Heart left ventricle (tissue), 16 donors: ENCODE measurements at regions not wholly inside any gene's neighbourhood (a gene's known extent, or its start where the extent isn't known, plus 50 kb on each side); places are given as distances from the start of the nearest gene placed in this dataset.

Experiments
- ATAC-seq, 4 donors: fragments of 200-7000 bp; cut with Tn5 transposase; one replicate each; pipeline ENCODE4 v1.9.1; 2020 to 2022; ENCODE audit warnings: moderate library complexity in 4 of 4, mild to moderate bottlenecking in 3 of 4, moderate number of reproducible peaks in 1 of 4
- DNase-seq, 5 donors: peaks; one replicate each; pipeline ENCODE4 v3.0.0-alpha.2; 2020
- H3K27ac ChIP-seq, 12 donors: fragments of 200-600 bp; sonication (generic) in 4 of 12; one replicate each; pipeline versions ENCODE4 v1.5.0 to v1.8.0; 2016 to 2022; ENCODE audit warnings: mild to moderate bottlenecking in 2 of 12
- H3K27me3 ChIP-seq, 9 donors: fragments of 200-600 bp; sonication (generic) in 2 of 9; one replicate each; pipeline versions ENCODE4 v1.5.1 to v1.8.0; 2016 to 2022; ENCODE audit warnings: mild to moderate bottlenecking in 3 of 9
- H3K36me3 ChIP-seq, 9 donors: fragments of 200-600 bp; sonication (generic) in 2 of 9; one replicate each; pipeline versions ENCODE4 v1.5.0 to v1.8.0; 2018 to 2022; ENCODE audit warnings: mild to moderate bottlenecking in 2 of 9
- H3K4me1 ChIP-seq, 12 donors: fragments of 200-600 bp; sonication (generic) in 4 of 12; one replicate each; pipeline versions ENCODE4 v1.5.0 to v1.8.0; 2016 to 2022; ENCODE audit warnings: mild to moderate bottlenecking in 3 of 12
- H3K4me3 ChIP-seq, 12 donors: fragments of 200-600 bp; sonication (generic) in 4 of 12; one replicate each; pipeline versions ENCODE4 v1.5.0 to v1.8.0; 2017 to 2022; ENCODE audit warnings: mild to moderate bottlenecking in 9 of 12, moderate library complexity in 4 of 12
- H3K9me3 ChIP-seq, 12 donors: fragments of 200-600 bp; sonication (generic) in 4 of 12; one replicate each; pipeline versions ENCODE4 v1.5.0 to v1.8.0; 2016 to 2022; ENCODE audit warnings: mild to moderate bottlenecking in 1 of 12
- POLR2A ChIP-seq, 2 donors: fragments of 450-650 bp; IDR thresholded peaks; one replicate each; pipeline ENCODE4 v1.6.1; 2017; ENCODE audit warnings: antibody characterized with exemption in 2 of 2, mild to moderate bottlenecking in 2 of 2, moderate library complexity in 2 of 2
- WGBS, 4 donors: extraction: QIAGEN DNeasy Blood & Tissue Kit in 2 of 4; methylation state at CpG; one replicate each; pipeline versions ENCODE4 v1.1.5 to v1.1.7; 2013 to 2018; 5-methylcytosine and 5-hydroxymethylcytosine counted together
- intact Hi-C, 10 donors: fragments of 100-400 bp; cut with DNase I; formaldehyde crosslinking; loops; one replicate each; pipeline versions ENCODE4 v1.11.1 to v1.14.2; 2022
- TF ChIP-seq, protein P1 (sequence below), 12 donors: fragments of 200-600 bp; sonication (generic) in 4 of 12; IDR thresholded peaks; one replicate each; pipeline versions ENCODE4 v1.5.0 to v1.8.0; 2018 to 2022; ENCODE audit warnings: antibody characterized with exemption in 12 of 12, mild to moderate bottlenecking in 5 of 12
- donor health status: ischemic (EF 13 %, LVEDD 7.1; RV severe dilation, severe dysfunction).
- donor health status: healthy with polysubstance abuse.
- donor health status: DM: no; HTN: yes; CAD: no.
- donor health status: DM: no; HTN: no; CAD: no.
- donor health status: ischemic (EF 25% LVEDD 6.9; RV normal size, moderate dysfunction).
- donor health status: ischemic (EF 25% LVEDD 5.7; RV mildly dilated, moderate dysfunction).
- donor health status: healthy.
- donor health status: DM: yes; HTN: yes; CAD: no.
- donor health status: ischemic (EF 35%, LVEDD 5.7; RV mildly dilated, moderate dysfunction).
- donor health status: nonischemic (EF 11% LVEDD 7.7; RV severe dilation, severe dysfunction).
- donor health status: DM: yes; HTN: yes; CAD: no.
- donor health status: PGD.
- donor health status: ischemic (EF 29% LVEDD 5.4; RV normal size, mild dysfunction).
- donor health status: nonischemic (EF 23%, LVEDD 6.1; RV moderate dilation, normal function).

DNA sequence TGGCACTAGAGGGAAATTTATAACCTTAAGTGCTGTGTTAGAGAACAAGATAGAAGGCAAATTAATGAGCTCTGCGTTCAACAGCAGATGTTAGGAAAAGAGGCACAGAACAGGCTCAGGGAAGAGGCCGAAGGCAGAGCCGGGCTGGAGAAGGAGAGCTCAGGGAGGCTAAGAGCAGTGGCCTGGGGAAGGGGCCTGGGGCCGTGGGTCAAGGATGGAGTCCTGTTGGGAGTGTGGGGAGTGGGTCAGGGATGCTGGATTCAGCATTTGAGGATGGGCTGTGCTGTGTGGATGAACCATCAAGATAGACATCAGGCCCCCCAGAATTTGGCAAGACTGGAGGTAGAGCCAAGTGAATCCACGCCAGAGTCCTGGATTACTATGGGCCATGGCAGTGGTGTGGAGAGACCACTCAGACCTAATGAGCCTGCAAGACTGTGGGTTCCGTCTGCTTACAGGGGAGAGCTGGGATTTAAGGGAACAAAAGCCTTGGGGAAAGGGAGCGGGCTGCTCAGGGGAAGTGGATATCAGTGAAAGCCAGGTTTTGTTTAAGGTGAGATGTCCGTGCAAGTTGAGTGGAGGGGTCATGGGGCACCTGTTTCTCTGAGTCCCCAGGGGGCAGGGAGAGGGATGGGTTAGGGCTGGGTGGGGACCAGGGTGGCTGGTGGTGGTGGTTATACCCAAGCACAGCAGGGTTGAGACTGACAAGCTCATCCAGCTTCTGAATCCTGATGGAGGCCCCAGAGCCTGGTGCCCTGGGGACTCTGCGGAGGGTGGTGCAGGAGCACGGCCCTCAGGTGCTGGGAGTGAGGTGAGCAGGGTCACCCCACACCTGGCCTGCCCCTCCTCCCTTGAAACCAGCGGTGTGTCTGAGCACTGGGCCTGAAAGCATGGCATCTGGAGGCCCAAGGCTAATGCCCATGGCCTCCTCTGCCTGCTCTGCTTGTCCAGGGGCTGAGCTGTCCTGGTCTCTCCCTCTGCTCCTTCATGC is 101.7 kb downstream of the BMS1 start:
- no peaks in the 10 kb centered on the region for H3K4me1 ChIP-seq
- H3K4me3 ChIP-seq: no peak overlapping the region
- ATAC-seq: peak in 1 of 4 donors; percentile 25
- H3K27me3 ChIP-seq: peaks cover 0 to 16% (median 0%) of the 10 kb centered on the region in 9 donors
- peaks cover 0 to 15% (median 7%) of the 10 kb centered on the region in 12 donors for H3K9me3 ChIP-seq
- TF ChIP-seq, protein P1, sequence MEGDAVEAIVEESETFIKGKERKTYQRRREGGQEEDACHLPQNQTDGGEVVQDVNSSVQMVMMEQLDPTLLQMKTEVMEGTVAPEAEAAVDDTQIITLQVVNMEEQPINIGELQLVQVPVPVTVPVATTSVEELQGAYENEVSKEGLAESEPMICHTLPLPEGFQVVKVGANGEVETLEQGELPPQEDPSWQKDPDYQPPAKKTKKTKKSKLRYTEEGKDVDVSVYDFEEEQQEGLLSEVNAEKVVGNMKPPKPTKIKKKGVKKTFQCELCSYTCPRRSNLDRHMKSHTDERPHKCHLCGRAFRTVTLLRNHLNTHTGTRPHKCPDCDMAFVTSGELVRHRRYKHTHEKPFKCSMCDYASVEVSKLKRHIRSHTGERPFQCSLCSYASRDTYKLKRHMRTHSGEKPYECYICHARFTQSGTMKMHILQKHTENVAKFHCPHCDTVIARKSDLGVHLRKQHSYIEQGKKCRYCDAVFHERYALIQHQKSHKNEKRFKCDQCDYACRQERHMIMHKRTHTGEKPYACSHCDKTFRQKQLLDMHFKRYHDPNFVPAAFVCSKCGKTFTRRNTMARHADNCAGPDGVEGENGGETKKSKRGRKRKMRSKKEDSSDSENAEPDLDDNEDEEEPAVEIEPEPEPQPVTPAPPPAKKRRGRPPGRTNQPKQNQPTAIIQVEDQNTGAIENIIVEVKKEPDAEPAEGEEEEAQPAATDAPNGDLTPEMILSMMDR (IDR thresholded peaks at IDR 0.05): no peak
- no peak for TF ChIP-seq POLR2A (IDR thresholded peaks at IDR 0.05)
- no peak overlapping the region for H3K27ac ChIP-seq
- no peak for DNase-seq
- H3K36me3 ChIP-seq: no peaks in the 10 kb centered on the region
- intact Hi-C loops: no loop called here
- 83 to 88% (median 85%) methylated on average over 10 to 11 of the region's 11 CpGs for WGBS, 4 donors

DNA sequence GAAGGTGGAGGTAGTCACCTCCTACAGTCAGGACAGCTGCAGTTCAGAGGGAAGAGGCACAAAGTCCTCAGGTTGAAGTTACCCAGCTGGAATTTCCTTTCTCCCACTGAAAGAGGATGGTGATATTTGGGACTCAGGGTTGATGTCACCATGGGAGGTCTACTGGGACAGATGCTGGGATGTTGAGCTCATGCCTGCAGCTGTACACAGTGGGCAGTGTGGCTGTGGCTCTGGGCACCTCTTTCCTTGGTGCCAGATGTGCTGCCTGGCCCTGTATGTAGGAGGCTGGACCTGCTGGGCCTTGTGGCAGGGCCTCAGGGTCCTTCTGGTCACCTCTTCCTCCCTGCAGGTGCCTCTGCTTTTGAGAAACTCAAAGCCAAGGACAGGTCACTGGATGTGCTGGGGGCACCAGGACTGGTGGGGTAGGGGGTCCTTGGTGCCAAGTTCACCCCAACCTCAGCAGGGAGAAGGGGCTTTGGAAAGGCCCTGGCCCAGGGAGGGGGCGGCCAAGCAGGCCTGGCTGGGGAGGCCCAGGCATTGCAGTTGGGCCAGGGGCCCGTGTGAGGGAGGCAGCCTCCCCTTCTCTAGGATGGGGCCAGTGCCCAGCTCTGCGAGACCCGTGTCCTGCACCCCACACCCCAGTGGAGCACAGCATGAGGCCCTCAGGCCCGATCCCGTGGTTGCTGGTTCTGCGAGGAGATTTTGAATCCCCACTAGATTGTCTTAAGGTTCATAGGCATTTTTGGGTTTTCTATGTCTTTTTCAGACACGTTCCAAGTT is 103.1 kb downstream of the BMS1 start:
- Histone ChIP-seq H3K27me3 (peaks cover 0 to 2% (median 0%) of the 10 kb centered on the region in 9 donors), H3K9me3 (peaks cover 0 to 15% (median 7%) of the 10 kb centered on the region in 12 donors), H3K36me3 (no peaks in the 10 kb centered on the region), H3K4me1 (no peaks in the 10 kb centered on the region), H3K4me3 (no peak overlapping the region), H3K27ac (no peak overlapping the region)
- ATAC-seq (no peak), DNase-seq (no peak)
- intact Hi-C loops: no loop called here
- TF ChIP-seq POLR2A (IDR thresholded peaks at IDR 0.05): no peak
- TF ChIP-seq, protein P1 (IDR thresholded peaks at IDR 0.05): no peak
- 77 to 89% (median 86%) methylated on average over 6 to 8 of the region's 8 CpGs for WGBS, 4 donors

DNA sequence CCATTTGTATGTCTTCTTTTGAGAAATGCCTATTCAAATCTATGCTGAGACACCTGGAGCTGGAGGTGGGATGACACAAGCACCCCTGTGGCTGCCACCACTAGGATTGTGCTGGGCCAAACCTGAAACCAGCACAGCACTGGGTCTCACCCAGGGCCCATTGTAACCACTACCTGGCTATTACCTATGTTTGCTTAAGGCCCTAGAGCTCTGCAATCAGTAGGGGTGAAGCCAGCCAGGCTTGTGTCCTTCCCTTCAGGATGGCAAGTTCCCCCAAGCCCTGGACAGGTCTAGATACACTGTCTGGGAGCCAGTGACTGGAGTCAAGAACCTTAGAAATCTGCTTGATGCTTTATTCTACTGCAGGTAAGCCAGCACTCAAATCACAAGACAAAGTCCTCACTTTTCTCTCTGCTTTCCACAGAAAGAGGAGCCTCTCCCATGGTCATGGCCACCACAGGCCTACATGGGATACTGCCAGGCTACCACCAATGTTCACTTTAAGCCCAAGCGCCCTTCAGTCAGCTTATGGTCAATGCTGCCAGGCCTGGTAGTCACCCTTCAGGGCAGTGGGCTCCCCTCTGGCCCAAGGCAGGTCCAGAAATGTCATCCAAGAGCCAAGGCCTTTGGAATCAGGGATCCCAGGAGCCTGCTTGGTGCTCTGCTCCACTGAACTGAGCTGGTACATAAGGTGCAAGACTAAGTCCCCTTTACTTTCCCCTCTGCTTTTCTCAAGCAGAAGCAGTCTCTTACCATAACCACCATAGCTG is 105.3 kb downstream of the BMS1 start:
- Histone ChIP-seq H3K4me1 (no peaks in the 10 kb centered on the region), H3K36me3 (no peaks in the 10 kb centered on the region), H3K9me3 (peaks cover 0 to 5% (median 0%) of the 10 kb centered on the region in 12 donors), H3K4me3 (no peak overlapping the region), H3K27me3 (peaks cover 0 to 21% (median 0%) of the 10 kb centered on the region in 9 donors), H3K27ac (no peak overlapping the region)
- 72 to 100% (median 83%) methylated on average over 1 of the region's 1 CpG for WGBS, 4 donors
- TF ChIP-seq, protein P1 (IDR thresholded peaks at IDR 0.05): no peak
- intact Hi-C loops: no loop called here
- no peak for ATAC-seq
- no peak for DNase-seq
